OCI-LY3 (cell line): ENCODE measurements at regions not wholly inside any gene's neighbourhood (a gene's known extent, or its start where the extent isn't known, plus 50 kb on each side); places are given as distances from the start of the nearest gene placed in this dataset.

ENCODE experiments used
- CTCF ChIP-seq: fragments of 200-600, 300-600 bp; sonication (generic); IDR thresholded peaks from 2 replicates; pipeline ENCODE4 v1.5.1; 2014; ENCODE audit warnings: antibody characterized with exemption, low read length, low read depth
- EZH2phosphoT487 ChIP-seq: fragments of 200-600 bp; shearing (Covaris generic); IDR thresholded peaks from 2 replicates; pipeline ENCODE4 v1.6.1; 2018; ENCODE audit warnings: antibody characterized with exemption, mixed run types, low read depth

- TF ChIP-seq CTCF (no peak), EZH2phosphoT487 (no peak)
Observed at GRCh38 chr14:71538288-71538687, 393.9 kb upstream of the RGS6 start.
